Upper lobe of left lung (tissue), 4 donors: ENCODE measurements at regions not wholly inside any gene's neighbourhood (a gene's known extent, or its start where the extent isn't known, plus 50 kb on each side); places are given as distances from the start of the nearest gene placed in this dataset.

ENCODE experiments used
- POLR2AphosphoS5 ChIP-seq, 2 donors: sonication (generic); formaldehyde crosslinking; IDR thresholded peaks; one replicate each; pipeline ENCODE4 v1.5.1; 2017; ENCODE audit warnings: antibody characterized with exemption in 2 of 2
- TF ChIP-seq, protein P1 (sequence below), 6 experiments: fragments of 450-650 bp in 4 of 6; fragments of 200-600 bp in 2 of 6; sonication (generic) in 2 of 6; IDR thresholded peaks; one replicate each; pipeline ENCODE4 v1.5.1; 2016 to 2019; ENCODE audit warnings: antibody characterized with exemption in 6 of 6

- TF ChIP-seq, protein P1, sequence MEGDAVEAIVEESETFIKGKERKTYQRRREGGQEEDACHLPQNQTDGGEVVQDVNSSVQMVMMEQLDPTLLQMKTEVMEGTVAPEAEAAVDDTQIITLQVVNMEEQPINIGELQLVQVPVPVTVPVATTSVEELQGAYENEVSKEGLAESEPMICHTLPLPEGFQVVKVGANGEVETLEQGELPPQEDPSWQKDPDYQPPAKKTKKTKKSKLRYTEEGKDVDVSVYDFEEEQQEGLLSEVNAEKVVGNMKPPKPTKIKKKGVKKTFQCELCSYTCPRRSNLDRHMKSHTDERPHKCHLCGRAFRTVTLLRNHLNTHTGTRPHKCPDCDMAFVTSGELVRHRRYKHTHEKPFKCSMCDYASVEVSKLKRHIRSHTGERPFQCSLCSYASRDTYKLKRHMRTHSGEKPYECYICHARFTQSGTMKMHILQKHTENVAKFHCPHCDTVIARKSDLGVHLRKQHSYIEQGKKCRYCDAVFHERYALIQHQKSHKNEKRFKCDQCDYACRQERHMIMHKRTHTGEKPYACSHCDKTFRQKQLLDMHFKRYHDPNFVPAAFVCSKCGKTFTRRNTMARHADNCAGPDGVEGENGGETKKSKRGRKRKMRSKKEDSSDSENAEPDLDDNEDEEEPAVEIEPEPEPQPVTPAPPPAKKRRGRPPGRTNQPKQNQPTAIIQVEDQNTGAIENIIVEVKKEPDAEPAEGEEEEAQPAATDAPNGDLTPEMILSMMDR (IDR thresholded peaks at IDR 0.05), result no peak
- TF ChIP-seq POLR2AphosphoS5 (IDR thresholded peaks at IDR 0.05), result no peak
Observed at GRCh38 chr9:95724253-95724991, 151.1 kb upstream of the ERCC6L2 start.
